GM12872 (cell line): ENCODE measurements at regions not wholly inside any gene's neighbourhood (a gene's known extent, or its start where the extent isn't known, plus 50 kb on each side); places are given as distances from the start of the nearest gene placed in this dataset.

Experiments used
- TF ChIP-seq, protein P1 (sequence below): IDR thresholded peaks from 3 replicates; pipeline ENCODE4 v1.5.1; 2011; ENCODE audit warnings: low read depth, mild to moderate bottlenecking, low read length, moderate library complexity; ENCODE audit not compliant: insufficient read depth

DNA sequence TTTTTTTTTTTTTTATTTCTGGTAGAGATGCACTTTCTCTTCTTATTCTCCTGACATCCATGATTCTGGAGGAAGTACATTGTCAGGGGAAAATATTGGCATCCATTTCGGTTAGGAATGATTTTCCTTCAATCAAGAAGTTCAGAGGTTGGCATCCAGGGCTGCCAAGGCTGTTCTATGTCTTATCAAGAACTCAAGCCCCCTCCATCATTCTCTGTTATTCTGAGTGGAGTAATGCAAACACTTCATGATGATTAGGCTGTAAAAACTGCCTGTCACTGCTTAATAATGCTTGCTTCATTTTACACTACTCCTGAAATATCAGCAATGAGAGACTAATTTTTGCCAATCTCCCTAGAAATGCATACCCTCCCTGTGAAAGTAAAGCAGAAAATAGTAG, 417.1 kb upstream of the NFIA start:
- TF ChIP-seq, protein P1, sequence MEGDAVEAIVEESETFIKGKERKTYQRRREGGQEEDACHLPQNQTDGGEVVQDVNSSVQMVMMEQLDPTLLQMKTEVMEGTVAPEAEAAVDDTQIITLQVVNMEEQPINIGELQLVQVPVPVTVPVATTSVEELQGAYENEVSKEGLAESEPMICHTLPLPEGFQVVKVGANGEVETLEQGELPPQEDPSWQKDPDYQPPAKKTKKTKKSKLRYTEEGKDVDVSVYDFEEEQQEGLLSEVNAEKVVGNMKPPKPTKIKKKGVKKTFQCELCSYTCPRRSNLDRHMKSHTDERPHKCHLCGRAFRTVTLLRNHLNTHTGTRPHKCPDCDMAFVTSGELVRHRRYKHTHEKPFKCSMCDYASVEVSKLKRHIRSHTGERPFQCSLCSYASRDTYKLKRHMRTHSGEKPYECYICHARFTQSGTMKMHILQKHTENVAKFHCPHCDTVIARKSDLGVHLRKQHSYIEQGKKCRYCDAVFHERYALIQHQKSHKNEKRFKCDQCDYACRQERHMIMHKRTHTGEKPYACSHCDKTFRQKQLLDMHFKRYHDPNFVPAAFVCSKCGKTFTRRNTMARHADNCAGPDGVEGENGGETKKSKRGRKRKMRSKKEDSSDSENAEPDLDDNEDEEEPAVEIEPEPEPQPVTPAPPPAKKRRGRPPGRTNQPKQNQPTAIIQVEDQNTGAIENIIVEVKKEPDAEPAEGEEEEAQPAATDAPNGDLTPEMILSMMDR: no peak

DNA sequence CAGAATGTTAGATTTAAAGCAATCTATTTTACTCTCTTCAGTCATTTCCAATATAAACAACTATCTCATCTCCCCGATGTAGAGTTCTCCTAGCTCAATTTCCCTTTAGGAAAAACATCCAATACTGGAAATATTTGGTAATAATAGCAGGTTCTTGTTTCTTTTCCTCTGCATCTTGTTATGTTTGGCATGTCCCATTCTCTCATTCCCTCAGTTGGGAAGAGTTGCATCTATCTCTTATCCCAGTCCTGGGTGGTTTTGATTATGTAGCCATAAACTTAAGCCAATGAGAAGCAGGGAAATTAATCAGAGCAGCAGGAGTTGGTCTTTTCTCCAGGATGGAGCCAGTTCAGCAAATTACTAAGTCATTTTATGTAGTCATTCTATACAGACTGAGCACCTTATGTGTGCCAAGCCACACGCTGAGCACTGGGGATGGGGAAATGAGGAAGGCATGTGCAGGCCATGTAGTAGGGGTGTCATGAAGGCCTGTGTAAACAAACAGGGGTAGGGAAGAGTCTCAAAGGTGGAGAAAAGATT, 418.2 kb upstream of the NFIA start:
- TF ChIP-seq, protein P1: no peak

DNA sequence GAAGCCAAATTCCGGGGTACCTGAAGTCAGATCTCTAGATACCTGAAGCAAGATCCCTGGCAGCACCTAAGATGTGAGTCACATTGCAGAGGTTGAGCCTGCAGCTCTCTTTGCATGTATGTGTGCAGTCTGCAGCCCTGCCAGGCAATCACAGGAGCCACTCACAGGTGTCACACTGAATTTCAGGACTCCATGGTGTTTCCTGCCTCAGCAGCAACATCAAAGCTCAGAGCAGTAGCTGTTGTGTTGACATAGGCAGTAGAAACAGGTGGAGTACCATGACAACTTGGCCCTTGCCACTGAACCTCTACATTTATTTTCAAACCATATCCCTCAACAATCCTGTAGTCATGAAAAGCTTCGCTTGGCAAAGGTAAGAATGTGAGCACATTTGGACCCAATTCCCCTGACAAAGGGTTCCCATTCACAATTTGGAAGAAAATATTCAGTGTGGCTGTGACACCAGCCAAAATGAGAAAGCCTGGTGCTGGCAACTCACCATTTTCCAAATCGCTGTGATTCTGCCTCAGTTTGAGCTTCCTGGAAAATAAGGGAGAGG, 419.8 kb upstream of the NFIA start:
- TF ChIP-seq, protein P1: no peak

DNA sequence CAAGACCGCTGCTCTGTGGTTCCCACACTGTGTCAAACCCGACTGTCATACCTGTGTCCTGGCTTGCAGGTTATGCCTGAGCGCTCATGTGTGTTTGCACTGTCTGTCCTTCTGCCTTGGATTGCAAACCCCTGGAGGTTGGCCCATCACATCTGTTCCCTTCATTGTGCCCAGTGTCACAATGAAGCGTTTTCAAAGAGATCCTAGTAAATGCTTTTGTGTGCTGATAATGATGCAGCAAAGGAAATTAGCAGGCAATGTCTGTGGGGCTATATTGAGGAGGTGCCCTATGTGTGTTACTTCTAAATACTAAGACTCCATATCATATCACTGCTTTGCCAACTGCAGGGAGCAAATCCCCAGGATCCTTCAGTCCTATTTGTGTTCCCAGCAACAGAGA, 424.4 kb upstream of the NFIA start:
- TF ChIP-seq, protein P1: no peak

DNA sequence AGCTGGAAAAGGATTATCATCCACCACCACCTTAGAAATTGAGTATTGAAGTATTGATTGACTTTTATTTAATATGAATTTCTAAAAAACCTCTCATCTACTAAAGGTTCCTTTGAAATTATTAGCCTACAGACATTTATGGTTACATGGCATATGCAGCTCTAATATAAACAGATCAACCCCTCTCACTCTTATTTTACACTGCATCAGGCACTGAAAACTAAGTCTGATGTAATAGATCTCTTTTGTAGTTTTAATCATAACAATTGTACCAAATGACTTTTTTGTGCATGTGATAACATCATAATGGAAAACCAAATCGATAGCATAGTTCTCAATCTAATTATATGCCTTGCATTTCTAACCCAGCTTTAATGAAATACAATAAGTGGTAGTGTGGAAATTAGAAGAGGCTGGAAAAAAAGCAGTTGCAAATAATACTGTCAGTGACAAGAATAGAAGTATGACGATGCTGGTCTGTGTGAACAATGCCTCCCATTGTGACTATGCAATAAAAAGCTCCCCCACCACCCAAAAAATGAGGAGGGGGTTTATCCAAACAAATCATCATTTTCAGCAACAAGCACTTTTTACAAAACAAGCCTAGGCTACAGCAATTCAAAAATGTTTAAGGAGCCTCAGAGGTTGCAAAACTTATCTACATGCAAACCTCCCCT, 426.5 kb upstream of the NFIA start:
- TF ChIP-seq, protein P1: no peak

DNA sequence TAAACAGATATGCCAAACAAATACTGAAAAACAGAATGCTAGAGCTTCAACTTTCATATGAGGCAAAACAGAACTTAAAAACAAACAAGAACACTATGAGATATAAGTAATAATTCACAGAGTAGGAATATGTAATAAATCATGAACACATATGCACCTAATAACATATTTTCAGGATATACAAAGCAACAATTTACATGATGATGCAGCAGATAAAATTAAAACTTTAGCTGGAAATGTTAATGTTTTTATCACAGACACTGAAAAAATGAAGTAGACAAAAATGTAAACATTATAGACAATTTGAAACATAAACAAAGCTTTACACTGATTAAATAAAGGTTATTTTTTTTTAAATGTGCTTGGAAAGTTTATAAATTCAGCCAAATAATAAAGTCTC, 443.1 kb upstream of the NFIA start:
- TF ChIP-seq, protein P1: no peak

DNA sequence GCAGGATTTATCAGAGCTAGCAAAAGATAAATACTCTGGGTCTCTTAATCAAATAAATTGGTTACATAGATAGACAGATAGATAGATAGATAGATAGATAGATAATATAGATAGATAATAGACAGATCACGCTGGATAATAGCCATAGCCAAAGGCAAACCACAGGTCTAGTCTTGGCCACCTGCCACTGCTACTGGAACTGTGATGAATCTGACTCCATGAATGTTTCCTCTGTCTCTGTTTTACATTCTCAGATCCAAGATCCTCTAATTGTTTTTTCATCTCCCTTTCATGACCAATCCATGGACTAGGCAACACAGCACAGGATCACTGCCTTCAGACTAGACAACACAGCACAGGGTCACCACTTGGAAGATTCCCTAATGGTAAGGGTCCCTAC, 444.7 kb upstream of the NFIA start:
- TF ChIP-seq, protein P1: no peak
